ENCODE measurements at regions not wholly inside any gene's neighbourhood (a gene's known extent, or its start where the extent isn't known, plus 50 kb on each side); places are given as distances from the start of the nearest gene placed in this dataset.
"Not testable (repeated sequence)": the region's sequence is repeated elsewhere in the genome, so short reads cannot be mapped to it uniquely, and the experiment has no call there.

DNA sequence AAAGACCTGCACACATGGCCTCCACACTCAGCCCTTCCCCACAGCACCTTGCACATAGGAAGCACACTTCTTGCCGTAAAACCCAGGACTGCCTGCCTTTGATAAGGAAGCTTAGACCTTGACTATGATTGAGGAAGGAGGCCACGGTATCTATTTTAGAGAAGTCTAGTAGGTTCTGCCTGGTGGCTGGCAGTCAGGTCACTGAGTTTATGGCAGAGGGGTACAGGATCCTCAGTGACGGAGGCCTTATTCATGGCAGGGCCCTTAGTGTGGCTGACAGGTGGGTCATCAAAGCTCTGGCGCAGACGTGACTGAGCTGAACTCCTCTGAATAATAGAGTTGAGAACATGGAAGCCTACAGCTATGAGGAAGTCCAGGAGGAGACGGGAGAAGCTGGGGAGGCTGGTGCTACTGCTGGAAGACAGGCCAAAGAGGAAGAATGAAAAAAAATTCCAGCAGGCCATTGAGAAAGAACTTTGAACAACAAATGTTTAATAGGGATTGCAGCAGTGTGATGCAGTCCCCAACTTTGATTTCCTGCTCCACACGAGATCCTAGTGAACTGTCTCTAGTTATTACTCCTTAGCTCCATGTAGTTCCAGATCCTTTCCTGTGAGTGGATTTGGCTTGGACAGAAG is 142.8 kb downstream of the BCL2L11 start:
- WGBS, 2 donors = no CpG with 5 or more reads among the region's 7 CpGs
- not testable (repeated sequence) for H3K4me1 ChIP-seq (ENCODE audit: control insufficient read depth in 5 of 5, insufficient read depth in 5 of 5, low read length in 5 of 5); ATAC-seq (ENCODE audit: insufficient read depth, low FRiP score); DNase-seq; H3K9ac ChIP-seq (ENCODE audit: insufficient read depth in 1 of 2, low read length in 2 of 2); H3K27ac ChIP-seq (ENCODE audit: low read depth in 1 of 2, low read length in 1 of 2); H3K9me3 ChIP-seq (ENCODE audit: control insufficient read depth in 4 of 4, insufficient read depth in 3 of 4, low read length in 3 of 4); H3K27me3 ChIP-seq (ENCODE audit: control insufficient read depth in 3 of 3, insufficient read depth in 3 of 3, low read length in 2 of 3); H3K36me3 ChIP-seq (ENCODE audit: control insufficient read depth in 4 of 4, insufficient read depth in 4 of 4, low read length in 4 of 4); H3K4me3 ChIP-seq

DNA sequence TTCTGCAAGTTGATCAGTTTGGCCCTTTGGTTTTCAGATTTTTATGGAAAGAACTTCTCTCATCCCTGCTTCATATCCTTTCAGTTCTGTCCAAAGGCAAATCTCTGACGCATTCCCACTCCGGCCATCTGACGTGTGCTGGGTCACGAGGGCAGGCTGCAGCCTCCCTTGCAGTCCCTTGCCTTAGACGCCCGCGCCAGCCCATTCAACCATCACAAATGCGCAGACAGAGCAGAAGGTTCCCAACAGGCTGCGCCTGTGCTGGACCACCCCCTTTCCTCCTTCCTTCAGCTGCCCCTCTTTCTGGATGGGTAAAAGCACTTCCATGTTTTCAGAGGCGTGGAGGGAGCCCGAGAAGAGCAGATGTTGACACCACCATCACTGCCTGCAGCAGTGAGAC is 144.2 kb downstream of the BCL2L11 start:
- H3K4me3 ChIP-seq; H3K9me3 ChIP-seq (ENCODE audit: control insufficient read depth in 4 of 4, insufficient read depth in 3 of 4, low read length in 3 of 4); H3K4me1 ChIP-seq (ENCODE audit: control insufficient read depth in 5 of 5, insufficient read depth in 5 of 5, low read length in 5 of 5); H3K9ac ChIP-seq (ENCODE audit: insufficient read depth in 1 of 2, low read length in 2 of 2); H3K27ac ChIP-seq (ENCODE audit: low read depth in 1 of 2, low read length in 1 of 2); H3K36me3 ChIP-seq (ENCODE audit: control insufficient read depth in 4 of 4, insufficient read depth in 4 of 4, low read length in 4 of 4); ATAC-seq (ENCODE audit: insufficient read depth, low FRiP score); H3K27me3 ChIP-seq (ENCODE audit: control insufficient read depth in 3 of 3, insufficient read depth in 3 of 3, low read length in 2 of 3): not testable (repeated sequence)
- WGBS, 2 donors = 91 to 99% methylated on average over 9 to 10 of the region's 11 CpGs
- DNase-seq = peak in 2 of 3 donors; percentile 9 to 12

DNA sequence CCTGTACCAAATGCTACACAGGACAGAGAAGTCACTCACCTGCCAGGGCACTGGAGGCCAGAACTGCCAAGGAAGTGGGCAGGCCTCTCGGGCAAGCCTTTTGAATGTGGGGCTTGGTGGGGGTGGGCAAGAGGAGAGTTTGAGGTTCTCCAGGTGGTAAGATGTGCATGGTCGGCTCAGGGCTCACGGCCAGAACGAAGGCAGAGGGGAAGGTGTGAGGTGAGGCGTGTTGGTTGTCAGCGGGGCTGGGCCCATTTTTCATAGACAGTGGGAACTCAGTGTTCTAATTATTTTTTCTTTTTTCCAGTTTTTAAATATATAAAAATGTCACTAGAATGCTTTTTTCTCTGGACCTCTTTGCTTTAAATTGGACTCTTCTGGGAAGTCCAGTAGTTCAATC is 145.8 kb downstream of the BCL2L11 start:
- H3K4me3 ChIP-seq; ATAC-seq (ENCODE audit: insufficient read depth, low FRiP score); DNase-seq; H3K27ac ChIP-seq (ENCODE audit: low read depth in 1 of 2, low read length in 1 of 2); H3K27me3 ChIP-seq (ENCODE audit: control insufficient read depth in 3 of 3, insufficient read depth in 3 of 3, low read length in 2 of 3); H3K9me3 ChIP-seq (ENCODE audit: control insufficient read depth in 4 of 4, insufficient read depth in 3 of 4, low read length in 3 of 4); H3K9ac ChIP-seq (ENCODE audit: insufficient read depth in 1 of 2, low read length in 2 of 2); H3K4me1 ChIP-seq (ENCODE audit: control insufficient read depth in 5 of 5, insufficient read depth in 5 of 5, low read length in 5 of 5); H3K36me3 ChIP-seq (ENCODE audit: control insufficient read depth in 4 of 4, insufficient read depth in 4 of 4, low read length in 4 of 4): not testable (repeated sequence)
- WGBS, 2 donors = 86 to 94% methylated on average over 6 of the region's 6 CpGs

DNA sequence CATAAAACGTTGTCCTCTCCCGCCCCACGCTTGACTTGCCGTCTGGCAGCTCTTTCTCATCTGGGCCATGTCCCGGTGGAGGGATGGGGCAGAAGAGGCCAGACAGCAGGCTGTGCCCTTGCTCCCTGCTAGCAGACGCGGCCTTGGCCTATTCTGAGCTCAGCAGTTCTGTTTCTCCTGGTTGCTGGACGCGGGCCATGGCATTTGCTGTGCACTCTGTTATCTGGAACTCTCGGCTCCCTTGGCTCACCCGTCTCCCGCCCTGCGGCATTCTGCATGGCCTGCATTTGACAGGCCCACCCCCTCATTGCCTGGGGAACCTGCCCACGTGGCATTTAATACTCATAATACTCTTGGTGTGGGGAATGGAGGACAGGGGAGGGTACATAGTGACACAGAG is 146.3 kb downstream of the BCL2L11 start:
- H3K27me3 ChIP-seq (ENCODE audit: control insufficient read depth in 3 of 3, insufficient read depth in 3 of 3, low read length in 2 of 3) = not testable (repeated sequence)

DNA sequence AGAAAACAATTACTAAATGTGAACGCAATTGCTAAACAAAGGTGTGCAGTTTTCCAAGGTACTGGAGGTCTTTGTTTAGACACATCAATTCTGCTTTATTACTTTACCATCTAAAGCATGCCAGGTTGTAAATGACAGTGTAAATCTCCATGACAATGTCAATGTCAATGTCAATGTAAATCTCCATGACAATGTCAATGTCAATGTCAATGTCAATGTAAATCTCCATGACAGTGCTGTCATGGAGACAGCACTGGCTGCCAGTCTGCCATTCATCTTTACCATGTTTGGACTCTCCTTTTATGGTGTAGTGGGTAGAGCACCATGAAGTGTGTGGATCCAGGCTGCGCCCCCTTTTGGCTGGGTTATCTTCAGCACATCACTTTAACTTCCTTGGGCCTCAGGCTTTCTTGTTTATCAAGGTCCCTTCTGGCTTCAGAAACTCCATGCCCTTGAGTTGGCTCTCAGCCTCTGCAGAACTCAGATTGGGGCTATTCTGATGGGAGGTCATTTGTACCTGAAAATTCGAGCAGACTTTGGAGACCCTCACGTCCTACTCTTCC is 149.1 kb downstream of the BCL2L11 start:
- not testable (repeated sequence) for H3K9ac ChIP-seq (ENCODE audit: insufficient read depth in 1 of 2, low read length in 2 of 2); H3K4me3 ChIP-seq; H3K27me3 ChIP-seq (ENCODE audit: control insufficient read depth in 3 of 3, insufficient read depth in 3 of 3, low read length in 2 of 3); H3K9me3 ChIP-seq (ENCODE audit: control insufficient read depth in 4 of 4, insufficient read depth in 3 of 4, low read length in 3 of 4); H3K4me1 ChIP-seq (ENCODE audit: control insufficient read depth in 5 of 5, insufficient read depth in 5 of 5, low read length in 5 of 5); ATAC-seq (ENCODE audit: insufficient read depth, low FRiP score); DNase-seq; H3K27ac ChIP-seq (ENCODE audit: low read depth in 1 of 2, low read length in 1 of 2); H3K36me3 ChIP-seq (ENCODE audit: control insufficient read depth in 4 of 4, insufficient read depth in 4 of 4, low read length in 4 of 4)
- 100% methylated on average over 1 of the region's 4 CpGs; no CpG with 5 or more reads in 1 of the 2 donors for WGBS, 2 donors

More for the DNA sequence above, 146.3 kb downstream of the BCL2L11 start:
- not testable (repeated sequence) for H3K9ac ChIP-seq (ENCODE audit: insufficient read depth in 1 of 2, low read length in 2 of 2); H3K36me3 ChIP-seq (ENCODE audit: control insufficient read depth in 4 of 4, insufficient read depth in 4 of 4, low read length in 4 of 4); H3K9me3 ChIP-seq (ENCODE audit: control insufficient read depth in 4 of 4, insufficient read depth in 3 of 4, low read length in 3 of 4); H3K4me3 ChIP-seq; H3K4me1 ChIP-seq (ENCODE audit: control insufficient read depth in 5 of 5, insufficient read depth in 5 of 5, low read length in 5 of 5); H3K27ac ChIP-seq (ENCODE audit: low read depth in 1 of 2, low read length in 1 of 2)
- peak; percentile 67 for ATAC-seq (ENCODE audit: insufficient read depth, low FRiP score)
- DNase-seq = peak; percentile 73 to 76 (median 74)
- WGBS, 2 donors = 63 to 70% methylated on average over 10 to 14 of the region's 14 CpGs

DNA sequence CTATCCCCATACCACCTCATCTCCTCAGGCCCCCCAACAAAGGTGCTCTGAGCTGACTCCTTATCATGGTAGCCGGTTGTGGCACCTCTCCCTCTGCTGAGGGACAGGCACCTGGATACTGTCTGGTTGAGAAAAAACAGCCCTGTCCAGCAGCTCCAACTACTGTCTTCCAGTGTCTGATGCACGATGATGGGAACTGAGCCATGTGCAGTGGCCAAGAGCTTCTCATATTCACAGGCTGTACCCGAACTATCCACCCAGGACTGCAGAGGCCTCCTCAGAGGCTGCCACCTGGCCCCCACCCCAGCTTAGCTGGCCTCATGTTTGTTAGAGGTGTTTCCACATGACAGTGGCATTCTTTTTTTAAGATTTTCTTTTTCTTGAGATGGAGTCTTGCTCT is 149.9 kb downstream of the BCL2L11 start:
- DNase-seq; H3K9me3 ChIP-seq (ENCODE audit: control insufficient read depth in 4 of 4, insufficient read depth in 3 of 4, low read length in 3 of 4); ATAC-seq (ENCODE audit: insufficient read depth, low FRiP score); H3K36me3 ChIP-seq (ENCODE audit: control insufficient read depth in 4 of 4, insufficient read depth in 4 of 4, low read length in 4 of 4); H3K27me3 ChIP-seq (ENCODE audit: control insufficient read depth in 3 of 3, insufficient read depth in 3 of 3, low read length in 2 of 3); H3K27ac ChIP-seq (ENCODE audit: low read depth in 1 of 2, low read length in 1 of 2); H3K4me1 ChIP-seq (ENCODE audit: control insufficient read depth in 5 of 5, insufficient read depth in 5 of 5, low read length in 5 of 5); H3K4me3 ChIP-seq; H3K9ac ChIP-seq (ENCODE audit: insufficient read depth in 1 of 2, low read length in 2 of 2): not testable (repeated sequence)
- WGBS, 2 donors = 82 to 97% methylated on average over 1 to 2 of the region's 3 CpGs

DNA sequence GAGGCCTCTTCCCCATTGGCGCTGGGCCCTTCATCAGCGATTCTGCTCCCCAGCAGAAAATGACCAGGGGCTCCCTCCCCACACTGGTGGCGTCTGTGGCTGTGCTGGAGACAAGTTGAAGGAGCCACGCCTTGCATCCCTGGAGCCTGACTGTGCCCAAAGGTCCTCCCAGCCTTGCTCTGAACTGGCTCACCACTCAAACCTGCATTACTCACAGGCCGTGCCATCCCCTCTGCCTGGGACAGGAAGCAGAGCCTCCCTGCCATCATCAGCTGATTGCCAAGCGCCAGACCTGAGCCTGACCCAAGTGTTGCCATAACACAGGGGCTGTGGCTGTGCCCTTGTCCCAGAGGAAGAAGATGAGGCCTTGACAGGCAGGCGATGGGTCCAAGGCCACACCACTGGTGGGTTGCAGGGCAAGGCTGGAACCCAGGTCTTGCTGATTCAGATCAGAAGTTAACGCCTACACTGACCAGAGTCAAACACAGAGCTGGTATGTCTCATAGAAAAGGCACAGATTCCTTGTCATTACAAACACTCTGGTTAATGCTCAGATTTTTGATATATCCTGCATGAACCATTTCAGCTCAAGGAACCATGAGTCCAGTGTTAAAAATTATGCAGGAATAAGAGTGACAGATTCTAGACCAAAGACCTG is 151.1 kb downstream of the BCL2L11 start:
- not testable (repeated sequence) for H3K4me3 ChIP-seq; ATAC-seq (ENCODE audit: insufficient read depth, low FRiP score); H3K9me3 ChIP-seq (ENCODE audit: control insufficient read depth in 4 of 4, insufficient read depth in 3 of 4, low read length in 3 of 4); H3K9ac ChIP-seq (ENCODE audit: insufficient read depth in 1 of 2, low read length in 2 of 2); H3K27me3 ChIP-seq (ENCODE audit: control insufficient read depth in 3 of 3, insufficient read depth in 3 of 3, low read length in 2 of 3); DNase-seq; H3K36me3 ChIP-seq (ENCODE audit: control insufficient read depth in 4 of 4, insufficient read depth in 4 of 4, low read length in 4 of 4); H3K27ac ChIP-seq (ENCODE audit: low read depth in 1 of 2, low read length in 1 of 2); H3K4me1 ChIP-seq (ENCODE audit: control insufficient read depth in 5 of 5, insufficient read depth in 5 of 5, low read length in 5 of 5)
- 96 to 99% methylated on average over 5 to 7 of the region's 8 CpGs for WGBS, 2 donors

DNA sequence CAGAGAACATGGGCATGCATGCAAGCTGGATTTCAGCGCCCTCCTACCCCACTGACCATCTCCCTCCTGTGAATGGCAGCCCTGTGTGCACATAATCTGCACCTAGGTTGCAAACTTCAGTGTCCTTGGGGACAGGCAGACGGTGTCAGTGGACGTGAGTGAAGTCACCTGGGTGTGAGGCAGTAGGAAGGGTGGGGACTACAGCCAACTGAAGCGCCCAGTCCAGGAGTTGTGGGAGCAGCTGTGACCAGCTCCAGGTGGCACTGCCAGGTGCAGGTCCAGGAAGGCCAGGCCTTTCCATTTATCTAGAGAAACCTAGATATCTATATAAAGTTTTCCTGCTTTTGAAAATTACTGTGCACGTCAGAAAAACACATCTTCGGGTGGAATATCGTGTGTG is 152.3 kb downstream of the BCL2L11 start:
- H3K27ac ChIP-seq (ENCODE audit: low read depth in 1 of 2, low read length in 1 of 2); DNase-seq; ATAC-seq (ENCODE audit: insufficient read depth, low FRiP score); H3K9me3 ChIP-seq (ENCODE audit: control insufficient read depth in 4 of 4, insufficient read depth in 3 of 4, low read length in 3 of 4); H3K36me3 ChIP-seq (ENCODE audit: control insufficient read depth in 4 of 4, insufficient read depth in 4 of 4, low read length in 4 of 4); H3K4me1 ChIP-seq (ENCODE audit: control insufficient read depth in 5 of 5, insufficient read depth in 5 of 5, low read length in 5 of 5); H3K4me3 ChIP-seq; H3K27me3 ChIP-seq (ENCODE audit: control insufficient read depth in 3 of 3, insufficient read depth in 3 of 3, low read length in 2 of 3); H3K9ac ChIP-seq (ENCODE audit: insufficient read depth in 1 of 2, low read length in 2 of 2): not testable (repeated sequence)
- 58 to 73% methylated on average over 3 of the region's 7 CpGs for WGBS, 2 donors

Measured in lung (tissue), 9 donors.